DND-41 (cell line): ENCODE measurements at regions not wholly inside any gene's neighbourhood (a gene's known extent, or its start where the extent isn't known, plus 50 kb on each side); places are given as distances from the start of the nearest gene placed in this dataset.

Experiments
- EZH2 ChIP-seq: IDR thresholded peaks from 3 replicates; pipeline ENCODE4 v1.6.1; 2012; ENCODE audit warnings: borderline replicate concordance, low read depth, mild to moderate bottlenecking, moderate library complexity, low read length, inconsistent platforms; ENCODE audit not compliant: severe bottlenecking
- TF ChIP-seq, protein P1 (sequence below): IDR thresholded peaks from 2 replicates; pipeline ENCODE4 v1.5.1; 2012; ENCODE audit warnings: borderline replicate concordance, low read length, moderate library complexity, mild to moderate bottlenecking; ENCODE audit not compliant: poor library complexity, severe bottlenecking; ENCODE audit errors: extremely low read depth

DNA sequence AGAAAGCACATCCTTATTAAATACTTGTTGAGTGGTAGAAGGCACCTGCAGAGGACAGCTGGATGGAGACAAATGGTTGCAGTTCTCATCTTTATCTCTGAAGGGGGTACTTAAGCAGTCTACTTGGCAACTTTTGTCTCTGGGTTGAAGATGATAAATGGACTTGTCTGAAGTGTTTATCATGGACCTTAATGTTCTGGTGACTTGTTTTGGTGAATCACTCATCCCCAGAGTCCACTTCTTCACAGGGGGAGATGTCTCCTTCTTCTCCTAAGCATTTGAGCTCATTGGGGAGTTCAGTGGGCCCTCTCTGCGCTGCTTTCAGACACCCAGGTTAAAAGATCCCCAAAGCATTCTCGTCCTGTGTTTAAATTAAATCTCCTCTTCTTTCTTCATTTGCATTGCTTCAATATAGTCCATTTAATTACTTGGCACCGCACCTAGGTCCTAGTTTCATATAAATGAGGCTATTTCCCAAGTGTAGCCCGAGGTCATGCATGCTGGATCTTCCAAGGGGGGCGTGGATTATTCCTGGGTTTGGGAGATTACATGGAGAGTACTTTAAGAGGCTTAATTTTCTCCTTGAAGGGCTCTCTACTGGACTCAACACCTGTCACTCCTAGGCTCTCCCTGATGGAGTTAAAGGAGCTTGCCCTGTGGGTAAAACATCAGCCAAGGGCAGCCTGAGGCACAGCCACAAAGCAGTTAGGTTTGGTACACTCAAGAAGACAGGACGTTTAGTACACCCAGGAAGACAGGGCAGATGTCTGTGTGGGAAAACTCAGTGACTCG is 239.3 kb upstream of the C2CD4B start:
- TF ChIP-seq, protein P1, sequence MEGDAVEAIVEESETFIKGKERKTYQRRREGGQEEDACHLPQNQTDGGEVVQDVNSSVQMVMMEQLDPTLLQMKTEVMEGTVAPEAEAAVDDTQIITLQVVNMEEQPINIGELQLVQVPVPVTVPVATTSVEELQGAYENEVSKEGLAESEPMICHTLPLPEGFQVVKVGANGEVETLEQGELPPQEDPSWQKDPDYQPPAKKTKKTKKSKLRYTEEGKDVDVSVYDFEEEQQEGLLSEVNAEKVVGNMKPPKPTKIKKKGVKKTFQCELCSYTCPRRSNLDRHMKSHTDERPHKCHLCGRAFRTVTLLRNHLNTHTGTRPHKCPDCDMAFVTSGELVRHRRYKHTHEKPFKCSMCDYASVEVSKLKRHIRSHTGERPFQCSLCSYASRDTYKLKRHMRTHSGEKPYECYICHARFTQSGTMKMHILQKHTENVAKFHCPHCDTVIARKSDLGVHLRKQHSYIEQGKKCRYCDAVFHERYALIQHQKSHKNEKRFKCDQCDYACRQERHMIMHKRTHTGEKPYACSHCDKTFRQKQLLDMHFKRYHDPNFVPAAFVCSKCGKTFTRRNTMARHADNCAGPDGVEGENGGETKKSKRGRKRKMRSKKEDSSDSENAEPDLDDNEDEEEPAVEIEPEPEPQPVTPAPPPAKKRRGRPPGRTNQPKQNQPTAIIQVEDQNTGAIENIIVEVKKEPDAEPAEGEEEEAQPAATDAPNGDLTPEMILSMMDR = no peak
- no peak for TF ChIP-seq EZH2
